HG03066 (cell line): ENCODE measurements at regions not wholly inside any gene's neighbourhood (a gene's known extent, or its start where the extent isn't known, plus 50 kb on each side); places are given as distances from the start of the nearest gene placed in this dataset.

ENCODE experiments used
- ATAC-seq: cut with Tn5 transposase; IDR thresholded peaks from one replicate; pipeline ENCODE4 v1.9.1; 2021; ENCODE audit warnings: low read depth; ENCODE audit not compliant: unreplicated experiment

DNA sequence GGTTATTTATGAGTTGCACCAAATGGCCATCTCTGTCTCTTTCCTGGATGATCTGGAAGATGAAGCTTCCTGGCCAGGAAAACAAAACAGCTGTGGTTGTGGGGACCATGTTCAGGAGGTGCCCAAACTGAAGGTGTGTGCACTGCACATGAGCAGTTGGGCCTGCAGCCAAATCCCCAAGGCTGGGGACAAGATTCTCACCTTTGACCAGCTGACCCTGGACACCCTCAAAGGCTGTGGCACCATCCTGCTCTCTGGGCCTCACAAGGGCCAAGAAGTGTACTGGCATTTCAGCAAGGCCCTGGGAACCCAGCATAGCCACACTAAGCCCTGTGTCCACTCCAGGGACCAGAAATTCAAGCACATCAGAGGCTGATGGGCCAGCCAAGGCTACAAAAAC is 84.2 kb downstream of the KCNRG start:
- no peak for ATAC-seq

DNA sequence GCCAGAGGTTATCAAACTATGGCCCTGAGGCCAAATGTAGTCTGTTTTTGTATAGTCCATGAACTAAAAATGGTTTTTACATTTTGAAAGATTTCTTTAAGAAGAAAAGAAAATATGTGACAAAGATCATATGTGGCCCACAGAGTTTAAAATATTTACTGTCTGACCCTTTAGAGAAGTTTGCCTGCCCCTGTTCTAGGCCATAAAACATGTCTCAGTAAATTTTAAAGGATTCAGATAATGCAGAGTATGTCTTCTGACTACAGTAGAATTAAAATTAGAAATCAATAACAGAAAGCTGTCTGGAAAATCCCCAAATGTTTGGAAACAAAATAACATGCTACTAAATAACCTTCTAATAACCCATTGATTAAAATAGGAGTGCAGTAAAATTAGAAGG is 86.3 kb downstream of the KCNRG start:
- ATAC-seq: no peak

- ATAC-seq: no peak
Observed at GRCh38 chr13:50104493-50104892, 89.2 kb downstream of the KCNRG start.

DNA sequence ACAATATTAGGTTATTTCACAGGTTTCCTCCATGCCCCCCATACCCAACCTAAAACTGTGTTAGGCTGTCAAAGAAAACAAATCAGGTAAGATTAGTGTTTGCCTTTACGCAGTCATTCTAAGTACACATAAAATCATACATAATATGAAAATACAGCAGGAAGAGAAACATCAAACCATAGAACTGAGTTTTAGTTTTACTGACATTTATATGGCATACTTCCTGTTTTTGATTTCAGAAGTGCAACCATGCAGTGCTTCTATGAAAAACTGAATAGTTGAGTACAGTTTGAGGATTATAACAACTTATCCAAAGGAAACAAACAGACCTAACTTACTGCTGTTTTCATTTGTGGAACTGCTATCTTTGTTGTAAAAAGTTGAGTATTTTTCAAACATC is 91.3 kb downstream of the KCNRG start:
- ATAC-seq: peak; percentile 93

DNA sequence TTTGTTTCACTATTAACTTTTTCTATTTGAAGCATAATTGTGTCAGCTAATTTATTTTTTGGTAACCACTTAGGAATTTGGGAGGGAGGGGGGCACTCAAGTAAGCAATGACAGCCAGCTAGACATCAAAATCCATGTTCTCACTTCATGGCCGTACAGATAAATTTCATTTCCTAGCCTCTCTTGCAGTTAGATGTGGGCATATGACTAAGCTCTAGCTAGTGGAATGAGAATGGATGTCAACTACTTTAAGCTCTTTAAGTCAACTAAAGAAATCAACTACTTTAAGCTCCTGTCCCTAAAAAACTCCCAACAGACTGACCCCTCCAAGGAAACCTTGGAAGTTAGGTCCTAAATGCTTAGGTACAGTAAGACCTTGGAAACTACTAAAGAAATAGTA is 92.0 kb downstream of the KCNRG start:
- no peak for ATAC-seq

GRCh38 chr13:50114961-50115360 is 99.7 kb downstream of the KCNRG start:
- ATAC-seq: no peak

DNA sequence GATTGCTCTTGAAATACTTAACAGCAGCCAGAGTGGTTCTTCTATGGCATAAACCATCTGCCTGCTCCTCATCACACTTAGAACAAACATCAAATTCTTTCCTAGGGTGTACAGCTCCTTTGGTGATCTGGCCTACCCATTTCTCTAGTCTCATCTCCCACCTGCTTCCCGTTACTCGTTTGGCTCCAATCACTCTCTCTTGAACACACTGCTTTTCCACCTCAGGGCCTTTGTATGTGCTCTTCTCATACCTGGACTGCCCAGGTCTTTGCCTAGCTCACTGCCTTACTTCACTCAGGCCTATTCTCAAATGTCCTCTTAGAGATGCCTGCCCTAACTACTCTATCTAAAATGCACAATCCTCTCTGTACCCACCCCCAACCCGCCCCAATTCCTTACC is 100.5 kb downstream of the KCNRG start:
- ATAC-seq: no peak

DNA sequence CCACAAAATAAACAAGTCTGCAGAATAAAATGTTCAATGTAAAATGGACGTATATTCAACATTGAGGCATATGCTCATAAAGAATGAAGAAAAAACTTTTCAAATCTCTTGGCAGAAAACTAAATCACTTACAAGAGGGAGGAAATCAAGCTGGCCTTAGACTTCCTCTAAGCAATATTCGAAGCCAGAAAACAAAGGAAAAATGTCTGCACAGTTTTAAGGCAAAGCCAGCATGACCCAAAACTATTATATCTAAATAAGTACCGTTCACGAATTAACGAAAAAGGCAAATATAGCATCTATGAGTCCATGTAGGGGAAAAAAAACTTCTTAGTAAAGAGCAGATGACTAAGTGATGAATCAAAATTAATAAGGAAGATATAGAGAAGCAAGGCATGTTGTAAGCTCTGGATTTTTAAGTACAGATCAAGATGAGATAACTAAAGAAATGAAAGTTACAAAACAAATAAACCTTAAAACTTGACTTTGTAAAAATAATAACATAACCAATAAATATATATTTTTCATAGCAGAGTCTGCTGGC is 101.3 kb downstream of the KCNRG start:
- ATAC-seq: no peak

GRCh38 chr13:50119591-50119990 is 104.3 kb downstream of the KCNRG start:
- ATAC-seq: no peak

DNA sequence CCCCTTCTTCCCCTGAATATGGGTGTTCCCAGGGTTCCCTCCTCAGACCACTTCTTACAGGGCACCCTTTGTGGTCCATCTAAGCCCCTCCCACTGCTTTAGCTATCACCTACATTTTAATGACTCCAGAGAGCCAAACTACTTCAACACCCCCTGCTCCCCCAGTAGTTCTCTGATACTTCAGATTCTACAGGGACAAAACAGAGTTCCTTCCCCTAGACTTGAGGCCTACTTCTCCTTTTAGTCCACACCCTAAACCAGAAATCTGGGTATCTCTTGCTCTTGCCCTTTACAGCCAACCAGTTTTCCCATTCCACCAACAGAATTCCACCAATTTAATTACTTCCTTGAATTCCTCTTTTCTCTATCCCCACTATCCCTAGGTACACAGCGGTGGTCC is 107.2 kb downstream of the KCNRG start:
- no peak for ATAC-seq

DNA sequence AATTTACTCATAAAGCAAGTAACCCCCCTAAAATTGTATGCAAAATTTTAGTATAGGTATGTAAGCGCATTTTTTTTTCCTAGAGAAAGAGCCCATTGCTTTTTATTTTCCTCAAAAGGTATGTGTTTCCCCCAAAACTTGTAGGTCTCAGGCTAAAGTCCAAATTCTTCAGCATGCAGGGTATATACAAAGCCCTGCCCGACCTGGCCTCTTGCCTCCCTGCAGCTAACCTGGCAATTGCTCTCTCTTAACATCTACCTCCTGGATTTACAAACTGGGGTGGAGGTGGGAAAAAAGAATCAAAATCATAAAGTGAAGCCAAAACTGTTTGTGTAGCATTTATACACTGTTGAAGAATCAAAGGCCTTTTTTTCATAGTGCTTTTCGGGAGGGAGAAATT is 107.8 kb downstream of the KCNRG start:
- ATAC-seq: no peak

GRCh38 chr13:50123515-50123861 is 108.2 kb downstream of the KCNRG start:
- no peak for ATAC-seq

DNA sequence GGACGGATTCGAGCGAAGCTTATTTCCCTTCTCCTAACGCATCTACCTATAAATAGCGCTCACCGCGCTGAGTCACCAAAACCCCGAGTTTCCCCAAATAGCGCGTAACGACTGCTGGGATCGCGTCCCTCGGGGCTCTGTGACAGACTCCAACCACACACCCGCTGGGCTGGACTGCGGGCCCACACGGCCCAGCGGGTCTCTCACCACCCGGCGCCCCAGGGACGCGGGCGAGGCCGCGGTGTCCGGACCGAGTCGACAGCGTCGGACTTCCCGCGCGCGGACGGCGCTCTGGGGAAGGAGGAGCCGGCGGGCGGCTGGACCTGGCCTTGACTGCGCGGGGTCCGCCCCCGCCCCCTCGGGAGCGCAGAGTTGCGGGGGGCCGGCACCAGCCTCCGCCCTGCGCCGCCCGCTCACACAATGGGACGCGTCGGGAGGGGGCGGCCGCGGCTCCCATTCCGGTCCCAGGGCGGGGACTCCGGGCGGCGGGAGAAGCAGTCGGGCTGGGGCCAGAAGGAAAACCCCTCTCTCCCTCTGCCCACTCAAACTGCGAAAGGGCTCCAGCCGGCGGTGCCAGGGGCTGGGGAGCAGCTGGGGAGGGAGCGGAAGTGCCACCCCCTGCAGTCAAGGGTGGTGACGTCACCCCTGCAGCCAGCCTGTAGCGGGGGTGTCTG is 108.8 kb downstream of the KCNRG start:
- ATAC-seq: peak; percentile 65

GRCh38 chr13:50124536-50125303 is 109.5 kb downstream of the KCNRG start:
- ATAC-seq: peak; percentile 25

DNA sequence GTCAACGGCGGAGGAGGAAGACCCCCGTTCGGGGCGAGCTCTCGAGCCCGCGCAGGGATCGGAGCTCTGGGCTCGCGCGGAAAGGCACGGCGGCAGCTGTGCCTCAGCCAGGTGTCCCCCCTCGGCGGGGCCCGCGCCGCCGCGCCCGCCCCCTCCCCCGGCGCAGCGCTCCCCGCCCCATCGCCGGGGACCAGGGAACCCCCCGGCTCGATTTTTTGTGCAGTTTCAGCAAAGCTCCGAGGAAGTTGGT is 110.0 kb downstream of the KCNRG start:
- peak; percentile 2 for ATAC-seq

DNA sequence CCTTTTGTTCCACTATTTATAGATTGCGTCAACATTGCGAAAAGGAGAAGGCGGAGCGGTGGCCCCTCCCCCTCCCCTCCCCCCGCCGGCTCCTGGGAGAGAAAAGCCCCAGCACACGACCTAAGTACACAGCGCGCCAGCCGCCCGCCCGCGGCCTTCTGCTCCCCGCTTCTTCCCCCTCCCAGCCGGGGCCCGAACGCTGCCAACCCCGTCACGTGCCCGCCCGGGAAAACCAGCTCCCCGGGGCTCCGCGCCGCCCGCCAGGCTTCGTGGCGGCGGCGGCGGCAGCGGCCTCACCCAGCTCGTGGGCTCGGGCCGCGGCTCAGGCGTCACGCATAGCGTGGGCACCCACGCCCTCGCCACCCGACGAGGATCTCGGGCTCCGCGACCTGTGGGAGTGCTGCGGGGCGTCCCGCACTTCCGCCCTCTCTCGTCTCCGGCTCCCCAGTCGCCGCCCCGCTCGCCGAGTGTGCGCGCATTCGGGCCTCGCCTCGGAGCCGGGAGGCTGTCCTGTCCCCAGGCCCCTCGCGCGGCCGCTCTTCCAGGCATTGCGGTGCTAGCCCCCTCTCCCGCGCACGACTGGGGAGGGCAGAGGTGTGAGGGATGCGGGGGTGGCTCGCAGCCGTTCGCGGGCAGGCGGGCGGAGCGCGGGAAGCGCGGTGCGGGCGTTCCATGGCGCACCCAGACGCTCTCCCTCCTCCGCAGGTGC is 110.5 kb downstream of the KCNRG start:
- ATAC-seq: peak; percentile 5

DNA sequence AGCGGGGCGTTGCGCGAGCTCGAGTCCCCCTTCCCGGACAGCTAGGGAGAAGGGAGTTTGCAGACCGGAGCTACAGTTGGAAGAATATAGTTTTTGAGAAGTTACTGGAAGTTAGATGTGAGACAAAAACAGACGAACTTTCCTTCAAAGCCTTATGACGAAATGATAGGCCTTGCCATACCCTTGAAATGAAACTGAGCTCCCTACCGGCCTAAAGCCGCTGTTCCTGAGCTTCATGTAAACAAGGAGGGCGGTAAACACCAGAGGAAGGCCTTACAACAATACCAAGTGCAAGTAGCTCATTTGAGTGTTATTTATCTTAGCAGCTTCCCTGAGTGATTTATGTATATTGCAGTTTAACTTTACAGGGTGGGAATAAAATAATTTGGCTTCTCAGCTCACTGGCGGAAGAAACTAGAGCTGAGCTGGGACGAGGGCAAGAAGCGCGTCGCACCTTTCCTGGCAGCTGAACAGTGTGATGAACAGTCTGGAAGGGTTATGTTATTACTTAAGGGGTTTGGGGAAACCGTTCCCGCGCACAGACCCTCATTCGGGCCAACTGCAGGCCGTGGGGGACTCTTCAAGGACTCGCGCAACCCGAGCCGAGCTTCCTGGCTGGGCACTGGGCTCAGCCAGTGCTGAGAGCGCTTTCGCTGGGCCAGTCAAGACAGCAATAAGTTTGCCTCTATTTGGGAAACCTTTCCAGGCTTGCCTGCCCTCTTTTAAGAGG is 111.2 kb downstream of the KCNRG start:
- no peak for ATAC-seq

DNA sequence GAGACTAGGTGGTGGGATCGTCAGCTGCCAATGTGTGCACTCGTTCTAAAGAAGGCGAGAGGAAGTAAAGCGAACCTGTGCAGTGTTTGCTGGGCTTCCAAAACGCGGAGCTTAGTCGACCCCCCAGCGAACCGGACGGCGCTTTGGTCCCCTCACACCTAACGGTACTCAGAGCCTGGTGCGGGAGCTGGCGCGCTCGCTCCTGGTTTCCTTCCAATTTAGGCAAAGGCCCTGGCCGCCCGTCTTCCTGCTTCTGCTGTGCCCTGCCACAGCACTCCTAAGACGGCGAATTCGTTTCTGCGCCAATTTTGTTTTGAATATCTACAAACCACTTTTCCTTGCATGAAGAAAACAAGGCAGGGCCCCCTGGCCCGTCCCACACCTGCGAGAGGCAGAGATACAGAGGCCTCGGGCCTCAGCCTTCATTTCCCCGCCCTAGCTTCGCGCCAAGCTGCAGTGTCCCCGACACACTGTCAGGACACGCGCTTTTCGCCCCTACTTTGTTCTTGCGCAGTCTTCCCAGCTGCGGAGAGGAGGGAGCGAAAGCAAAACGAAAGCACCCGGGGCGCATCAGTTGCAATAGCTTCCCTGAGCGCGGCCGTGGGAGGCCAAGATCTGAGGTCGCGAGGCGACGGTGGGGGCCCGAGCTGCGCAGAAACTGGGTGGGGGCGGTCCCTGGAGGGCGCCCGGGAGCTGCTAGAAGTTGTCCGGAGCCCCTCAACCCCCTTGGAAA is 111.9 kb downstream of the KCNRG start:
- no peak for ATAC-seq

DNA sequence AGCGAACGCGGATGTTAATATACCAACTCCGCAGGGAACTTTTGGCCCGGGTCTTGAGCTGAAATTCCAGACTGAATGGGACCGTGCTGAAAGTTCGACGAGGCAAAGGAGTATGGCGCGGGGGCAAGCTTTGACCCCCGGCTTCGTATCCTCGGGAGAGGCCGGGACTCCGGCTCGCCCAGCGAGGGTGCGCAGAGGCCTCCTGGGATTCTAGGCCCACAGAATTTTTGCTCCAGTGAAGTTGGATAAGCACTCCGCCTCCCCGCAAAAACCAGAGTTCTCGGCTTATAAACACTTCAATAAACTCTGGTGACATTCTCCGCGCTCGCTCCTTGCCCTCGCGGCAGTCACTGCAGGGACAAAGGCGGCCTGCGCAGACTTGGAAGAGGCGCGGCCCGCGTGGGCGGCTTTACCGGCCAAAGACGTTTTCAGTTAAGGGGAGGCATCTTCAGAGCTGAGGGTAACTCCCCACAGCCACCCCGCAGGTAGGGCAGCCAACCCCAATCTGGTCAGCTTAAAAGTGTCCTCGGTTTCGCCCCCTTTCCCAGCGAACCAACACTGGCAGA is 112.6 kb downstream of the KCNRG start:
- no peak for ATAC-seq

DNA sequence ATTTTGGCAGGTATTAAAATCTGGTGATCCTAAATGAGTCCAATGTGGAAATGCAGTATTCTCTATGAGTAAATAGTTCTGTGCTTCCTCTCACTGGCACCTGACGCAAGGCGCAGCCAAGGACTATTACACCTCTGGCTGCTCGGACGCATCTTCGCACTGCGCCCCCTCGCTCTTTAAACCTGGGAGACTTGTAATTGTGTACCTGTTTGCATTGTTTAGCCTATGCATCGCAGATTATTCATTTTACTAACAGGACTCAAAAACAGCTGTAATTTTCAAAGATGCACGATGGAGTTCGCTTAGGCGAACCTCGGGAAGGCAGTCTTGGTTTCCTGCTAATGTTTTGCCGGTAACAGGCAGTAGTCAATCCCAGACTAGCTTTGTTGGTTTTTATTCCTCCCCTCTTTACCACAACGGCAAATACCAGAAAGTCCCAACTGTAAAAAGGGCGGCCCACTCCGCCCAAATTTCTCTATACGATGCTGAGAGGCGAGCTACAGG is 113.2 kb downstream of the KCNRG start:
- no peak for ATAC-seq
